HG03520 (cell line): ENCODE measurements at regions not wholly inside any gene's neighbourhood (a gene's known extent, or its start where the extent isn't known, plus 50 kb on each side); places are given as distances from the start of the nearest gene placed in this dataset.

Source experiments
- ATAC-seq: cut with Tn5 transposase; IDR thresholded peaks from one replicate; pipeline ENCODE4 v1.9.1; 2021; ENCODE audit warnings: mild to moderate bottlenecking, moderate library complexity; ENCODE audit not compliant: unreplicated experiment

- no peak for ATAC-seq
Observed at GRCh38 chr19:28402701-28403290, 810.2 kb downstream of the UQCRFS1 start.

DNA sequence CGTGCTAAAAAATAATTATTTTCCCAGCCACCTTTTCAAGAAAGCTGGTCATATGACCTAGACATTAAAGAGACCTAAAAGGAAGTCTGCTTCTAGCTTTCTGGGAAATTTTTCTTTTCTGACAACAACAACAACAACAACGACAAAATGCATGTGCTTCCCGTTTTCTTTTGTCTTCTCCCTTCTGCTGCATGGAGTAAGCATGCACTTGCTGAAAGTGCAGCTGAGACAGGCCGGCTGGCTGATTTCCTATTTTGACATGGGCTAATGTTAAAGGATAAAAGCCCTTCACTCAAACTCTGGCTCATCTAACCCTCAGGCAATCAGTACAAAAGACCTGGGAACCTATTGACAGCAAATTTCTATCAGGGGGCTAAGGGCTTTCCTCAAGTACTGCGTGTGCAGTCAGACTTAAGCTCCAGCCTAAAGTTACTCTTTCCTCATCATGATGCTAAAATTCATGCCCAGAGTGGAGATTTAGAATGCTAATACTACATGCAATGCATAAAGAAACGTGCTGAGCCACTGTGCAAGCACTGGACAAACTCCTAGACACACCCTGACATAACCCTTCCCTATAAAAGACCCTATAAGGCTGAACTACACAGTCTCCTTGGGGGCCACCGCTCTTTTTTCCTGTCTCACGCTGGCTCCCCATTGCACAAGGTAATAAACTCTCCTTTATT is 811.1 kb downstream of the UQCRFS1 start:
- ATAC-seq = no peak

DNA sequence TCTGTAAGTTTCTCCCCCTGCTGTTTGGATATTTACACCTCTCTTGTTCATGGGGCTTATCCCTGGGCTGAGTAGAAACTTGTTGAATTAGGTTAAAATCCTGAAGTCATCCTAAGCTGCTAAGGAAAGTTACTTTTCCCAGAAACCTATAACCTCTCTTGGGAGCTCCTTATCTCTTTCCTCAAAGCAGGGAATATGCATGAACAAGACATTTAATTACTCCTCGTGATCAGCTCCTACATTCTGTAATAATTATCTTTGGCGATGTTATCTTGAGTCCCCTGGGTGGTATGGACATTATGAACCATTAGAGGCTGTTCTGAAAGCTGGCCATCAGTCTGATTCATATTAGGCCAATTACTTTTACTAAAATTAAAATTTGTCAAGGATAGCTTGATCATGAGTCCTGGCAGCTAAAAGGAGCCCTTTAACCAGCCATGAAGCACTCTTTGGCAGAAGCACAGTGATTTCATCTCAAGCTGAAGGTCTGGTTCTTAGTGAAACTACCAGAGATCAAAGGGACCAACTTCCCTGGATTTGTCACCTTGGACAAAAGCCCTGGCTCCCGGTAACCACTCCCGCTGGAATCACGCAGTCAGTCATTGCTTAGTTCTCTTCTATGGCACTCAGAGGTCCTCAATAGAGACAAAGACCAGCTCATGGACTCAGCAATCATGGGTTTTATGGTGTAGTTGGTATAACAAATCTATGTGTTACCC is 811.8 kb downstream of the UQCRFS1 start:
- no peak for ATAC-seq

DNA sequence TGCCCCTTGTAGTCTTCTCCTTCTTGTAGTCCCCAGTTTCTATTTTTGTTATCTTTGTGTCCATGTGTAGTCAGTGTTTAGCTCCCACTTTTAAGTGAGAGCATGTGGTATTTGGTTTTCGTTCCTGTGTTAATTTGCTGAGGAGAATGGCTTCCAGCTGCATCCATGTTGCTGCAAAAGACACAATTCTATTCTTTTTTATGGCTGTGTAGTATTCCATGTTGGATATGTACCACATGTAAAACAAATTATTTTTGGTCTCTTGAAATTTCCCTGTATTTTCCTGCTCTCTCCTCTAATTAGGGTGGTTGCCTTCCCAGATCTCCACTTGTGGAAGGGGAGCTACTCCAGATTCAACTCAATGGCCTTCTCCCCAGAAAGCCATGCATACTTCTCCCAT is 813.8 kb downstream of the UQCRFS1 start:
- no peak for ATAC-seq

- ATAC-seq = no peak
Observed at GRCh38 chr19:28397800-28398199, 815.2 kb downstream of the UQCRFS1 start.

DNA sequence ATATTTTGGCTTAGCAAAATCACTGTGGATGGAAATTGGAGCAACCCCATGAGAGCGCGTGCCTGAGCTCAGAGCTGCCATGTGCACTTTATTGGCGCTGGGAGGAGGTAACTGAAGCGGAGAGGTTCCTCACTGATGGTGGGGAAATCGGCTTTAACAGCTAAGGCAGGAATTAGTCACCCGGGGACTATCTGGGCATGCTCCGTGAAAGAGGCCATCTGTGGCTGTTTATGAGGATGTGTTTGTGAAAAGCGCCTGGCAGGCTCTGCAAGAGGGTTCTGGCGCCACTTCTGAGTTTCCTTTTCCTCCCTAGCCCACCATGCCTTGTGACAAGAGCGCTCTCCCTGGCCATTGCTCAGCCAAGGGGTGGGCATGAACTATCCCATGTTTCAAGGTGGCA is 815.6 kb downstream of the UQCRFS1 start:
- ATAC-seq = no peak

DNA sequence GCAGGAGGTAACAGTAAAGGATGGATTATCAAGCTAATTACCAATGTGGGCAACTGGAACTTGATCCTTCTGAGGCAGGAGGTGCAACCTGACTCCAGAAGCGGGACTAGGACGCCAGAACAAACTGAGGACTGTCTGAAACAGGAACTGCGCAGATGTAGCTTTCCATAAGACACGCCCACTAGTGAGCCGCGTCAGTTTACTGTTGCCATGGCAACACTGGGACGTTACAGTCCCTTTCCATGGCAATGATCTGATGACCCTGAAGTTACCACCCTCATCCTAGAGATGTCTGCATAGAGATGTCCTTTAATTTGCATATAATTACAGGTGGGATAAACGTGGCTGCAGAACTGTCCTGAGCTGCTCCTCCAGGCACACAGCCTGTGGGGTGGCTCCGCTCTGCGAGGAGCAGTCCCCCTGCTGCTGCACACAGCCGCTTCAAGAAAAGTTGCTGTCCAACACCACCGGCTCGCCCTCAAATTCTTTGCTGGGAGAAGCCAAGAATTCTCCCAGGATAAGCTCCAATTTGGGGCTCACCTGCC is 816.6 kb downstream of the UQCRFS1 start:
- no peak for ATAC-seq

DNA sequence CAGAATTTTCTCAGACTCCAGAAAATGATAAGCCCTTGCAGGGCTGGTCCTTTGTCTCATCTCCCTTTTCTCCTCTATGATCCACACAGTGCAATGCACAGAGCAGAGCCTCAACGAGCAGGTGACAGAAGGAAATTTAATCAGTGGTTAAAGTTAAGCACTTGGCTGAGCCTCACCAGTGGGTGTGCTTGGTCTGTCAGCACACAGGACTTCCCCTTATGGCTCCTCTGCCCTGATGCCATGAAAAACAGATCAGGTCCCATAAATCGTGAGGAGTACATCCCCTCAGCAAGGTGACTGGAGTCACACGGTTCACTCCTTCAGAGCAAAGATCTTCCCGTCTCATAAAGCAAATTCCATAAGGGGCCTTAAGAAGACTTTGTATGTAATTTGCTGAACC is 818.2 kb downstream of the UQCRFS1 start:
- no peak for ATAC-seq

DNA sequence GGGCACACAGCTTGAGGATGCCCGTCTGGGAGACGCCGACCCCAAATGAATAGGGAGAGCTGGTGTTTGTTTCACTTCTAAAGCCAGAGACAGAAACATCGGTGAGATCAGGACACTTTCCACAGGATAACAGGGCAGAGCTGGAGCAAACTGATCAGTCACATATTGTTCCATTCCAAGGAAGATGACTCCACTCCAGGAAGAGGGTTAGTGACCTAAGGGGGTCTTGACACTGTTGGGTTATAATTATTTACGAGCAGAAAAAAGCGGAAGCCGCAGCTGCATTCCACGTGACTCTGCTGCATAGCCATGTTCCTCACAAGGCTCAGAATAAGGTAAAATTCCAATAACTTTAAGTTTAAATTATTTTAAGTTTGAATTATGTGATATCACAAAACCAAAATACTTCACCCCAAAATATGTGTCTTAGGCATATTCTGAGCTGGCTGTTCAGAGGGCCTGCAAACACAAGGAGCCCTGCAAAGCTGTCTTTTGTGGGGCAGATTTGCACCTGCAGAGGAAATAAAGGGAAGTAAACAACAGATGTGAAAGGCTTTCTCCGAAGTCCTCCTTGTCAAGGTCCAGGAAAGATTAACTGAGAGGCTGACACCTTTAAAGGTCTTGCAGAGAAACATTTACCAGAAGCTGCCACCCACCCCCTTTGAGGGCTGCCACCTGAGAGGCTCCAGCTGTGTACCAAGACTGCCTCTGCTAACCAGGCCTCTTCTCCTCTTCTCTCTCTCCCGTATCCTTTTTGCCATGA is 819.2 kb downstream of the UQCRFS1 start:
- ATAC-seq = no peak

DNA sequence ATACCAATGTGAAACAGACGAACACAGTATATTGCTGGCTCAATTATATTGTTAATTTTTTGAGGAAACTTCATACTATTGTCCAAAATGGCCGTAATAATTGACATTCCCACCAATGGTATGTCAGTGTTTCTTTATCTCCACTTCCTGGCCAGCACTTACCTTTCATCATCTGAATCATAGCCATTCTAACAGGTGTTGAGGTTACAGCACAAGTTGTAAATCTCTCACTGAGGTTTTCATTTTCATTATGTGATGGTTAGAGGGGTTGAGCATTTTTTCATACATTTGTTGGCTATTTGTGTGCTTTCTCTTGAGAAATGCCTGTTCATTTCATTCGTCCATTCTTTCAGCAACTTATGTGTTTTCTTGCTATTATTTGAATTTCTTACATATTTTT is 824.0 kb downstream of the UQCRFS1 start:
- no peak for ATAC-seq

DNA sequence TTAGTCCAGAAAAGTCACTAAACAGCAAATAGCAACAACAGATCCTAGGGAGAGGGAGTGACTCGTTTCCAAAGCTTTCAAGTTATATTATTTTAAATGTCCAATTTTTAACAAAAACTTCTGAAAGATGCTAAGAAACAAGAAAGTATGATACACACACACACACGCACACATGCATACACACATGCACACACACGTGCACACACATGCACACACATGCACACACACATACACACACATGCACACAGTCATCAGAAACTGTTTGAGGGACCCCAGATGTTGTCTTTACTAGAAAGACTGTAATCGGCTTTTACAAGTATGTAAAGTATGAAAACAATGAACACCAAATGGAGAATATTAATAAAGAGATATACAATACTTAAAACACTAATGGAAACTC is 825.4 kb downstream of the UQCRFS1 start:
- ATAC-seq = no peak

DNA sequence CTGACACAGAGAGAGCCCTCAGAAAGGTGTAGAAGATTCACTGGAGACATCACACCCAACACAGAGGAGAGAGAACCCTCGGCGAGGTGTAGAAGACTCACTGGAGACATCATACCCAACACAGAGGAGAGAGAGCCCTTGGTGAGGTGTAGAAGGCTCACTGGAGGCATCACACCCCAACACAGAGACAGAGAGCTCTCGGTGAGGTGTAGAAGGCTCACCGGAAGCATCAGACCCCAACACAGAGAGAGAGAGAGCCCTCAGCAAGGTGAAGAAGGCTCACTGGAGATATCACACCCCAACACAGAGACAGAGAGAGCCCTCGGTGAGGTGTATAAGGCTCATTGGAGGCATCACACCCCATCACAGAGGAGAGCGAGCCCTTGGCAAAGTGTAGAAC is 826.5 kb downstream of the UQCRFS1 start:
- no peak for ATAC-seq

DNA sequence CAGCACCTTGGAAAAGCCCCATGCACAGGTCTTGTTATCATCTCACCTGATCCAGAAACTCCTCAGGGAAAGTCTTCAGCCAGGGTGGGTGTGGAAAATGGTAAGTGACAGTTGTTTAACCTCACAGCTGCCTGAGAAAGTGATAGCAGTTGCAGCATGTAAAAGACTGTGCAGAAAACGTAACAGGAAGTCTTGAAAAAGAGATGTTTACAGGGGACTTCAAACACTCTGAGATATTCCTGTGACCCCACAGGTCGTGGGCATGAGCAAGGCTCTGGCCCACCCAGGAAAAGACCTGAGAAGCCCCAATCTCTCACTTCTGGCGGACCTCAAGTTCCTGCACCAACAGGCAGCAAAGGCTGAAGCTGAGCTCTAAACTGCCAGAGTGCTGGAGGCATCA is 826.9 kb downstream of the UQCRFS1 start:
- ATAC-seq = no peak

DNA sequence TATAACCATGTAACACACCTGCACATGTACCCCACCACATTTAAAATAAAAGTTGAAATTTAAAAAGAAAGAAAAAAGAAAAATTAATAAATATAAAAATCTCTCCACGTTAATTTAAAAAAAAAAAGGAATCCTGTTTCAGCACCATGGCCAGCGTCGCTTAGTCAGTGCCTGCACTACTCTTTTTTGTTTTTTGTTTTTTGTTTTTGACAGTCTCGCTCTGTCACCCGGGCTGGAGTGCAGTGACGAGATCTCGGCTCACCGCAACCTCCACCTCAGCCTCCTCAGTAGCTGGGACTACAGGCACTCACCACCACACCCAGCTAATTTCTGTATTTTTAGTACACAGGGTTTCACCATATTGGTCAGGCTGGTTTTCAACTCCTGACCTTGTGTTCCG is 835.9 kb downstream of the UQCRFS1 start:
- ATAC-seq = no peak

GRCh38 chr19:28374971-28375370 is 838.0 kb downstream of the UQCRFS1 start:
- no peak for ATAC-seq

GRCh38 chr19:28372576-28373247 is 840.2 kb downstream of the UQCRFS1 start:
- ATAC-seq = no peak

GRCh38 chr19:28367146-28367545 is 845.8 kb downstream of the UQCRFS1 start:
- no peak for ATAC-seq

DNA sequence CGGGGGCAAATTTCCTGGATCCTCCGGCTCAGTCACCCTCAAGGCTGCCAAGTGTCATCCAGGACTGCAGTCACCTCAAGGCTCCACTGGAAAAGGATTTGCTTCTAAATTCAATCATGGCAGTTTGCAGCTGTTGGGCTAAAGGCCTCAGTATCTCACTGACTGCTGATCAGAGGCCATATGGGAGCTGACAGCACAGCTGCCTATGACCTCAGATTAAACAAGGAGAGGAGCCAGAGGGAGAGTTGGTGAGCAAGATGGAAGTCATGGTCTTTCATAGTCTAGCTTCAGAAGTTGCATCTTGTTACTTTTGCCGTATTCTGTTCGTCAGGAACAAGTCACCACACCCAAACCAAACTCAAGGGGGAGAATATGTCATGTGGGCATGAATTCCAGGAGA is 849.7 kb downstream of the UQCRFS1 start:
- ATAC-seq = no peak

- no peak for ATAC-seq
Observed at GRCh38 chr19:28359431-28360414, 853.2 kb downstream of the UQCRFS1 start.

DNA sequence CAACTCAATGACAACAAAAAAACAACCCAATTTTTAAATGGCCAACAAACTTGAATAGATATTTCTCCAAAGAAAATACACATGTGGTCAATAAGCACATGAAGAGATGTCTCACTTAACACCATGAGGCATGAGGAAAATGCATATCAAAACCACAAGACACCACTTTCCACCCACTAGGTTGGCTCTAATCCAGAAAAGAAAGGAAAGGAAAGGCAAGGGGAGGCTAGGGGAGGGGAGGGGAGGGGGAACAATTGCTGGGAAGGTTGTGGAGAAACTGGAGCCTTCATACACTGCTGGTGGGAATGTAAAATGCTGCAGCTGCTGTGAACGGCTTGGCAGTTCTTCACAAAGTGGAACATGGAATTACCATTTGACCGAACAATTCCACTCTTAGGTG is 854.3 kb downstream of the UQCRFS1 start:
- no peak for ATAC-seq
